ENCODE measurements at regions not wholly inside any gene's neighbourhood (a gene's known extent, or its start where the extent isn't known, plus 50 kb on each side); places are given as distances from the start of the nearest gene placed in this dataset.

GRCh38 chr11:45476126-45476525 is 189.3 kb downstream of the CHST1 start:
- Histone ChIP-seq H3K4me3 (no peak overlapping the region), H3K36me3 (no peaks in the 10 kb centered on the region), H3K9me3 (no peaks in the 10 kb centered on the region), H3K27ac (no peak overlapping the region), H3K4me1 (no peaks in the 10 kb centered on the region), H3K27me3 (no peaks in the 10 kb centered on the region)
- intact Hi-C loops (cut with DNase I; ENCODE audit: low total_unique reads): no loop called here
- DNase-seq: no peak
- in situ Hi-C loops (cut with MboI; ENCODE audit: low pct_ligation_motif_present in 1 of 4, low pct_unique_long_range_greater_than_20kb in 1 of 4, low sequenced_read_pairs in 3 of 4): no loop called here
- 81 to 91% methylated on average over 2 of the region's 2 CpGs for WGBS, 2 donors (ENCODE audit: low coverage in 1 of 2)
- TF ChIP-seq POLR2A (IDR thresholded peaks at IDR 0.05) (no peak), EP300 (IDR thresholded peaks at IDR 0.05; ENCODE audit: low read depth) (no peak), POLR2AphosphoS5 (IDR thresholded peaks at IDR 0.05) (no peak), CTCF (IDR thresholded peaks at IDR 0.05) (no peak)

DNA sequence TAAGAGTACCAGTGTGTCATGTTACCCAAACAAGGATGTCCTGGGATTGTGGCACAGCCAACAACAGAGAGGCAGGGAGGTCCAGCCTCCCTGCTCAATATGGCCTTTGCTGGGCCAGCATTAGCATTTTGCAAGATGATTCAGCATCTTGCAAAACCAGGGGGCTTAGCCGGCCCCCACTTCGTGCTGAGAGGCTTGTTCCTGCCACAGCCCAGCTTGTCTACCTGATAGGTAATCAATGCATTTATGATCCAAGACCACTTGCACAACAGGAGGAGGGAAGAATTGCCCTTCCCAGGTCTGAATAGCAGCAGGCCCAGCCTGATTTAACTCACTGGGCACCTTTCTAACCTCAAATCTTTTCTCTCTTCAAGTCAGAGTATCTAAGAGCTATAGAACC is 189.0 kb upstream of the SYT13 start:
- no peak for TF ChIP-seq CTCF (IDR thresholded peaks at IDR 0.05)
- no peak for TF ChIP-seq POLR2AphosphoS5 (IDR thresholded peaks at IDR 0.05)
- TF ChIP-seq EP300 (IDR thresholded peaks at IDR 0.05; ENCODE audit: low read depth): no peak
- TF ChIP-seq POLR2A (IDR thresholded peaks at IDR 0.05): no peak

DNA sequence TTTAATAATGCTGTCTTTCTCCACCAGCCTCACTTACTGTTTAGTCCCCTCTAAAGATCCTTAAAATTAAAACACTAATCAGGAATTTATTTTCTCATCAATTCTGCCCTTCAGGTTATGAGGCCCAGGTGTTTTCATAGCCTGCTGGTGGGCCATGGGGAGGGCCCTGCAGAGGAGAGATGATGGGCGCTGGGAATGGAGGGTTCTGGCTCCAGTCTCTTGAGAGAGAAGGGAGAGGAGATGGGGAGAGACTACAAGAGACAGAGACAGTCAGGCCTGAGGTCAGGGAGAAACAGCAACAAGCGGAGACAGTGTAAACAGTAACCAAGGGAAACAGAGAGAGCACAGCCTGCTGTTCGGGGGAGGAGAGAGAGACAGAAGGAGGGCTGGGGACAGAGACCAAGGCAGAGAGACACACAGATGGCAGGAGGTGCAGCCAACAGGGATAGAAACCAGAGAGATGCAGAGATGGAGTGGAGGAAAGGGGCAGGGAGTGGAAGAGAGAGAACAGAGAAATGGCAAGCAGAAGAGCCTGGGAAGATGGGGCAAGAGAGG is 187.3 kb upstream of the SYT13 start:
- in situ Hi-C loops (cut with MboI; ENCODE audit: low pct_ligation_motif_present in 1 of 4, low pct_unique_long_range_greater_than_20kb in 1 of 4, low sequenced_read_pairs in 3 of 4): no loop called here
- TF ChIP-seq POLR2AphosphoS5 (IDR thresholded peaks at IDR 0.05): no peak
- no peak for TF ChIP-seq CTCF (IDR thresholded peaks at IDR 0.05)
- no peak for TF ChIP-seq POLR2A (IDR thresholded peaks at IDR 0.05)
- no peak for TF ChIP-seq EP300 (IDR thresholded peaks at IDR 0.05; ENCODE audit: low read depth)
- 38% methylated on average over 2 to 3 of the region's 3 CpGs for WGBS, 2 donors (ENCODE audit: low coverage in 1 of 2)
- no peak overlapping the region for H3K4me3 ChIP-seq
- H3K36me3 ChIP-seq: no peaks in the 10 kb centered on the region
- H3K27ac ChIP-seq: no peak overlapping the region
- intact Hi-C loops (cut with DNase I; ENCODE audit: low total_unique reads): no loop called here
- no peak for DNase-seq
- H3K9me3 ChIP-seq: no peaks in the 10 kb centered on the region
- no peaks in the 10 kb centered on the region for H3K27me3 ChIP-seq
- no peaks in the 10 kb centered on the region for H3K4me1 ChIP-seq

More for the DNA sequence above, 189.0 kb upstream of the SYT13 start:
- no peak for DNase-seq
- in situ Hi-C loops (cut with MboI; ENCODE audit: low pct_ligation_motif_present in 1 of 4, low pct_unique_long_range_greater_than_20kb in 1 of 4, low sequenced_read_pairs in 3 of 4): no loop called here
- Histone ChIP-seq H3K4me1 (no peaks in the 10 kb centered on the region), H3K9me3 (no peaks in the 10 kb centered on the region), H3K36me3 (no peaks in the 10 kb centered on the region), H3K27ac (no peak overlapping the region), H3K4me3 (no peak overlapping the region), H3K27me3 (no peaks in the 10 kb centered on the region)
- intact Hi-C loops (cut with DNase I; ENCODE audit: low total_unique reads): no loop called here
- 52% methylated on average over 2 of the region's 2 CpGs; no CpG with 5 or more reads in 1 of the 2 donors for whole genome bisulfite sequencing, 2 donors (ENCODE audit: low coverage in 1 of 2)

- no peaks in the 10 kb centered on the region for H3K9me3 ChIP-seq
- H3K27ac ChIP-seq: no peak overlapping the region
- DNase-seq: no peak
- no peak overlapping the region for H3K4me3 ChIP-seq
- TF ChIP-seq POLR2A (IDR thresholded peaks at IDR 0.05): no peak
- TF ChIP-seq POLR2AphosphoS5 (IDR thresholded peaks at IDR 0.05): no peak
- no peak for TF ChIP-seq CTCF (IDR thresholded peaks at IDR 0.05)
- TF ChIP-seq EP300 (IDR thresholded peaks at IDR 0.05; ENCODE audit: low read depth): no peak
- no peaks in the 10 kb centered on the region for H3K4me1 ChIP-seq
- in situ Hi-C loops (cut with MboI; ENCODE audit: low pct_ligation_motif_present in 1 of 4, low pct_unique_long_range_greater_than_20kb in 1 of 4, low sequenced_read_pairs in 3 of 4): no loop called here
- WGBS, 2 donors (ENCODE audit: low coverage in 1 of 2): 67 to 70% methylated on average over 6 to 14 of the region's 14 CpGs
- H3K27me3 ChIP-seq: no peaks in the 10 kb centered on the region
- intact Hi-C loops (cut with DNase I; ENCODE audit: low total_unique reads): no loop called here
- no peaks in the 10 kb centered on the region for H3K36me3 ChIP-seq
These were observed 186.7 kb upstream of the SYT13 start for GRCh38 chr11:45472716-45473317.
